ENCODE measurements at regions not wholly inside any gene's neighbourhood (a gene's known extent, or its start where the extent isn't known, plus 50 kb on each side); places are given as distances from the start of the nearest gene placed in this dataset.

- DNase-seq: no peak
These were observed 54.4 kb upstream of the TMPRSS2 start for GRCh38 chr21:41562101-41563000.

- DNase-seq: no peak
These were observed 53.7 kb upstream of the TMPRSS2 start for GRCh38 chr21:41561701-41562100.

- no peak for DNase-seq
These were observed 52.8 kb upstream of the TMPRSS2 start for GRCh38 chr21:41560661-41561158.

DNA sequence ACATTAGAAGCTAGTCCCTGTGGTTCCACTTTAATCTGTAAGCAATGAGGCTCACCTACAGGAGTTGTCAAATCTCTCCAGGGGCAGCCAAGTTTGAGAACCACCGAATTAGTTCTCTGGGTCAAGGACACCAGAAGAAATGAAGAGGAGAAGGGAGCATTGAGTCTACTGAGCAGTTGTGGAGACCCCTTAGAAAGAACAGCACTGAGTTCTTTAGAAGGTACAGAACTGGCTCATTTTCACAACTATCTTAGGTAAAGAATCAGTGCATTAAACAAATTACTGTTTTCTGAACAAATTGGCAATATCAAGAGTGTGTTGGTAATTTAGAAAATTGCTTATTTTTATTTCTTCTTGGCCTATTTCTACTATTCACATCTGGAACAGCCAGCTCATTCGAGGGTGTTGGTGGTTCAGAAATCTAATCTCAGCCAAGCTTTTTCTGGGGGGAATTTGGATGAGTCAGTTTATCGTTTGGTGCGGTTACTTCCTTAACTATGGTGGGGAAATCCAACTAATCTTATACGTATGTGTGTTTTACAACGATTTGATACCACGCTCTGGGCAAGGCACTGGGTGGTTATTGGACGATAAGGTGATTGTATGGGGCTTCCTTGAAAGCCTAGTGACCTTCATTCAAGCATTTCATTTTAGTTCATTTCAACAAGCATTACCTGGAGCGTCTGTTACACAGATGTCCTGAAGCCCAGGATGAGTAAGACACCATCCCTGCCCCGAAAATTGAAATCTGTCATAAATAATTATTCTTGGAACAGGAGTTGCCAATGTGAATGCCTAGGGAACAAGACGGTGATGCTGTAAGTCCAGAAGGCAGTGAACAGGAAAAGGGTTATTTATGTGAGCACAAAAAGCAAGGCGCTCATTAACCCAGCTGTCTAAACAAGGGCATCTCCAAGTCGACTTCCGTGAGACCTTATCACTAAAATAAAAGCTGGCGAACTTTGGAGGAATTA, 52.0 kb upstream of the TMPRSS2 start:
- DNase-seq: no peak

DNA sequence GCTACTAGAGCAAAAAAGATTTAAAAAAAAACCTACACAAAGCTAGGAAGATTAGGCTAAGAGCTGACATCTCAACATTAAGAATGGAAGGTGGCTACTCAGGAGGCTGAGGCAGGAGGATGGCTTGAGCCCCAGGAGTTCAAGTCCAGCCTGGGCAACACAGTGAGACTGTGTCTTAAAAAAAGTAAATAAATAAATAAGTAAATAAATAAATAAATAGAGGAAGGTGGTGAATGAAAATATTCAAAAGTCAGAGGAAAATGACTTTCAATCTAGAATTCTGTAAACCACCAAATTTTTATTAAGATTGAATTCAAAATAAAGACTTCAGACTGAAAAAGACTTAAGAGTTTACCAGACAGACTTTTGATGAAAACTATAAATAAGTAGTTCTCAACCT, 50.9 kb upstream of the TMPRSS2 start:
- no peak for DNase-seq

GRCh38 chr21:41557884-41558283, 49.9 kb upstream of the TMPRSS2 start:
- DNase-seq: no peak
